ENCODE measurements at regions not wholly inside any gene's neighbourhood (a gene's known extent, or its start where the extent isn't known, plus 50 kb on each side); places are given as distances from the start of the nearest gene placed in this dataset.

GRCh38 chr18:76771192-76771799, 51.1 kb upstream of the ZNF236 start:
- no peak for TF ChIP-seq POLR2A (IDR thresholded peaks at IDR 0.05)
- TF ChIP-seq, protein P1, sequence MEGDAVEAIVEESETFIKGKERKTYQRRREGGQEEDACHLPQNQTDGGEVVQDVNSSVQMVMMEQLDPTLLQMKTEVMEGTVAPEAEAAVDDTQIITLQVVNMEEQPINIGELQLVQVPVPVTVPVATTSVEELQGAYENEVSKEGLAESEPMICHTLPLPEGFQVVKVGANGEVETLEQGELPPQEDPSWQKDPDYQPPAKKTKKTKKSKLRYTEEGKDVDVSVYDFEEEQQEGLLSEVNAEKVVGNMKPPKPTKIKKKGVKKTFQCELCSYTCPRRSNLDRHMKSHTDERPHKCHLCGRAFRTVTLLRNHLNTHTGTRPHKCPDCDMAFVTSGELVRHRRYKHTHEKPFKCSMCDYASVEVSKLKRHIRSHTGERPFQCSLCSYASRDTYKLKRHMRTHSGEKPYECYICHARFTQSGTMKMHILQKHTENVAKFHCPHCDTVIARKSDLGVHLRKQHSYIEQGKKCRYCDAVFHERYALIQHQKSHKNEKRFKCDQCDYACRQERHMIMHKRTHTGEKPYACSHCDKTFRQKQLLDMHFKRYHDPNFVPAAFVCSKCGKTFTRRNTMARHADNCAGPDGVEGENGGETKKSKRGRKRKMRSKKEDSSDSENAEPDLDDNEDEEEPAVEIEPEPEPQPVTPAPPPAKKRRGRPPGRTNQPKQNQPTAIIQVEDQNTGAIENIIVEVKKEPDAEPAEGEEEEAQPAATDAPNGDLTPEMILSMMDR (IDR thresholded peaks at IDR 0.05): no peak
- intact Hi-C loops (cut with DNase I): no loop called here
- peaks cover 0 to 6% (median 0%) of the 10 kb centered on the region in 4 donors for H3K9me3 ChIP-seq
- 50% methylated on average over 13 of the region's 13 CpGs for WGBS (ENCODE audit: insufficient coverage, low coverage, low lambda C conversion rate, missing lambda C conversion rate)
- H3K27ac ChIP-seq: no peak overlapping the region
- no peaks in the 10 kb centered on the region for H3K36me3 ChIP-seq
- no peaks in the 10 kb centered on the region for H3K27me3 ChIP-seq
- H3K4me3 ChIP-seq: no peak overlapping the region
- DNase-seq: no peak
- no peak for ATAC-seq
- H3K4me1 ChIP-seq: no peaks in the 10 kb centered on the region

GRCh38 chr18:76767954-76768353, 54.4 kb upstream of the ZNF236 start:
- H3K27ac ChIP-seq: no peak overlapping the region
- peaks cover 0 to 6% (median 0%) of the 10 kb centered on the region in 4 donors for H3K9me3 ChIP-seq
- no peak overlapping the region for H3K4me3 ChIP-seq
- no peaks in the 10 kb centered on the region for H3K4me1 ChIP-seq
- DNase-seq (no peak), ATAC-seq (no peak)
- H3K36me3 ChIP-seq: no peaks in the 10 kb centered on the region
- TF ChIP-seq, protein P1 (IDR thresholded peaks at IDR 0.05): no peak
- no peak for TF ChIP-seq POLR2A (IDR thresholded peaks at IDR 0.05)
- 73% methylated on average over 1 of the region's 1 CpG for WGBS (ENCODE audit: insufficient coverage, low coverage, low lambda C conversion rate, missing lambda C conversion rate)
- intact Hi-C loops (cut with DNase I): no loop called here
- H3K27me3 ChIP-seq: no peaks in the 10 kb centered on the region

- no peaks in the 10 kb centered on the region for H3K4me1 ChIP-seq
- no peak overlapping the region for H3K4me3 ChIP-seq
- H3K36me3 ChIP-seq: no peaks in the 10 kb centered on the region
- ATAC-seq (no peak), DNase-seq (no peak)
- intact Hi-C loops (cut with DNase I): no loop called here
- no peak overlapping the region for H3K27ac ChIP-seq
- TF ChIP-seq, protein P1 (IDR thresholded peaks at IDR 0.05): no peak
- TF ChIP-seq POLR2A (IDR thresholded peaks at IDR 0.05): no peak
- no peaks in the 10 kb centered on the region for H3K27me3 ChIP-seq
- H3K9me3 ChIP-seq: peaks cover 0 to 6% (median 0%) of the 10 kb centered on the region in 4 donors
- 78% methylated on average over 4 of the region's 7 CpGs for WGBS (ENCODE audit: insufficient coverage, low coverage, low lambda C conversion rate, missing lambda C conversion rate)
These were observed 55.9 kb upstream of the ZNF236 start for GRCh38 chr18:76766429-76766828.

GRCh38 chr18:76765649-76766048, 56.7 kb upstream of the ZNF236 start:
- Histone ChIP-seq H3K27me3 (no peaks in the 10 kb centered on the region), H3K4me3 (no peak overlapping the region), H3K9me3 (peaks cover 0 to 6% (median 0%) of the 10 kb centered on the region in 4 donors), H3K36me3 (no peaks in the 10 kb centered on the region), H3K27ac (no peak overlapping the region), H3K4me1 (no peaks in the 10 kb centered on the region)
- DNase-seq (no peak), ATAC-seq (no peak)
- 72% methylated on average over 5 of the region's 5 CpGs for WGBS (ENCODE audit: insufficient coverage, low coverage, low lambda C conversion rate, missing lambda C conversion rate)
- TF ChIP-seq POLR2A (IDR thresholded peaks at IDR 0.05): no peak
- intact Hi-C loops (cut with DNase I): no loop called here

DNA sequence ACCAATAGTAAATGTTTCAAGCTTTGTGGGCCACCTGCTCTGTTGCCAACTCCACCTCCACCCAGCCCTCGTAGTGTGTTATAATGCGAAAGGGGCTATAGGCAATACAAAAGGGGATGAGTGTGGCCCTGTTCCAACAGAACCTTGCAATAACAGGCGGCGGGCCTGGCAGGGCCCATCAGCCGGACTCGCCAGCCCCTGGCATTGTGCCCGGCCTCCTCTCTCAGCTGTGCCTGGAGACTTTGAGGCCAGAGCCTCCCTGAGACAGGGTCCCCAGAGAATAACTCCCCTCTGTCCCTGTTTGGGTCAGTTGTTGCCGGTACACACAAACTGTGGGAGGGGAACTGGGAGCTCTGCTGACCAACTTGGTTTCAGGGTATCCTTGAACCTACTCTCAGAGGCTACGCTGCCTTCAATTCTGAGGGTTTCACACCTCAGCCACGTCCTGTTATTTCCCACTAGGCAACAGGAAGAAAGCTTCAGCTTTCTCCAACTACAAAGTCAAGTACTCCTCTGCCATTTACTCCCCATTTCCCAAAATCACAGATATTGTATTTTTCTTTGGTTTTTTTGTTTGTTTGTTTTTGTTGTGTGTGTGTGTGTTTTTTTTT, 58.0 kb upstream of the ZNF236 start:
- Histone ChIP-seq H3K4me3 (no peak overlapping the region), H3K9me3 (peaks cover 0 to 6% (median 0%) of the 10 kb centered on the region in 4 donors), H3K4me1 (no peaks in the 10 kb centered on the region), H3K27me3 (no peaks in the 10 kb centered on the region), H3K27ac (no peak overlapping the region), H3K36me3 (no peaks in the 10 kb centered on the region)
- intact Hi-C loops (cut with DNase I): no loop called here
- DNase-seq: no peak
- TF ChIP-seq, protein P1 (IDR thresholded peaks at IDR 0.05): no peak
- no peak for TF ChIP-seq POLR2A (IDR thresholded peaks at IDR 0.05)
- 53% methylated on average over 2 of the region's 10 CpGs for WGBS (ENCODE audit: insufficient coverage, low coverage, low lambda C conversion rate, missing lambda C conversion rate)
- ATAC-seq: no peak

Measured in right lobe of liver (tissue), 6 donors.